ENCODE measurements at regions not wholly inside any gene's neighbourhood (a gene's known extent, or its start where the extent isn't known, plus 50 kb on each side); places are given as distances from the start of the nearest gene placed in this dataset.

- Histone ChIP-seq H3K27ac (ENCODE audit: low read depth, low read length, poor library complexity, severe bottlenecking) (no peak overlapping the region), H2AFZ (ENCODE audit: low read length) (no peak overlapping the region), H3K9me3 (ENCODE audit: low read length) (no peaks in the 10 kb centered on the region), H3K27me3 (ENCODE audit: insufficient read depth, low read length) (no peaks in the 10 kb centered on the region), H4K20me1 (ENCODE audit: insufficient read depth, low read length) (no peaks in the 10 kb centered on the region), H3K9me2 (ENCODE audit: low read depth, low read length) (no peaks in the 10 kb centered on the region), H3K4me1 (ENCODE audit: insufficient read depth, low read length, severe bottlenecking) (no peaks in the 10 kb centered on the region), H3K4me3 (ENCODE audit: low read depth, low read length, poor library complexity, severe bottlenecking) (no peak overlapping the region), H3K79me2 (ENCODE audit: insufficient read depth, low read length) (no peaks in the 10 kb centered on the region), H3K4me2 (ENCODE audit: low read length) (no peak overlapping the region), H3K9ac (ENCODE audit: low read length) (no peak overlapping the region), H3K36me3 (ENCODE audit: insufficient read depth, low read length) (no peaks in the 10 kb centered on the region), H3F3A (ENCODE audit: insufficient read depth, low read length) (no peaks in the 10 kb centered on the region)
- no peak for TF ChIP-seq CTCF (IDR thresholded peaks at IDR 0.05; ENCODE audit: low read length)
These were observed 717.3 kb downstream of the XPNPEP1 start for GRCh38 chr10:109205929-109206585.

GRCh38 chr10:109203646-109204353, 719.5 kb downstream of the XPNPEP1 start:
- H3K4me2 ChIP-seq (ENCODE audit: low read length), result no peak overlapping the region
- H3K9ac ChIP-seq (ENCODE audit: low read length), result no peak overlapping the region
- TF ChIP-seq EZH2 (IDR thresholded peaks at IDR 0.05; ENCODE audit: borderline replicate concordance, low read length) (no peak), CTCF (IDR thresholded peaks at IDR 0.05; ENCODE audit: low read length) (no peak)
- H4K20me1 ChIP-seq (ENCODE audit: insufficient read depth, low read length), result no peaks in the 10 kb centered on the region
- no peaks in the 10 kb centered on the region for H3K27me3 ChIP-seq (ENCODE audit: insufficient read depth, low read length)
- H3K9me2 ChIP-seq (ENCODE audit: low read depth, low read length), result no peaks in the 10 kb centered on the region
- no peaks in the 10 kb centered on the region for H3F3A ChIP-seq (ENCODE audit: insufficient read depth, low read length)
- H3K9me3 ChIP-seq (ENCODE audit: low read length), result no peaks in the 10 kb centered on the region
- no peaks in the 10 kb centered on the region for H3K4me1 ChIP-seq (ENCODE audit: insufficient read depth, low read length, severe bottlenecking)
- no peaks in the 10 kb centered on the region for H3K79me2 ChIP-seq (ENCODE audit: insufficient read depth, low read length)
- H3K27ac ChIP-seq (ENCODE audit: low read depth, low read length, poor library complexity, severe bottlenecking), result no peak overlapping the region
- H3K4me3 ChIP-seq (ENCODE audit: low read depth, low read length, poor library complexity, severe bottlenecking), result no peak overlapping the region
- H2AFZ ChIP-seq (ENCODE audit: low read length), result no peak overlapping the region
- H3K36me3 ChIP-seq (ENCODE audit: insufficient read depth, low read length), result no peaks in the 10 kb centered on the region

GRCh38 chr10:109202111-109202510, 721.2 kb downstream of the XPNPEP1 start:
- Histone ChIP-seq H3K9me3 (ENCODE audit: low read length) (no peaks in the 10 kb centered on the region), H4K20me1 (ENCODE audit: insufficient read depth, low read length) (no peaks in the 10 kb centered on the region), H3K79me2 (ENCODE audit: insufficient read depth, low read length) (no peaks in the 10 kb centered on the region), H3K9me2 (ENCODE audit: low read depth, low read length) (no peaks in the 10 kb centered on the region), H3K36me3 (ENCODE audit: insufficient read depth, low read length) (no peaks in the 10 kb centered on the region), H3K4me1 (ENCODE audit: insufficient read depth, low read length, severe bottlenecking) (no peaks in the 10 kb centered on the region), H2AFZ (ENCODE audit: low read length) (no peak overlapping the region), H3K4me3 (ENCODE audit: low read depth, low read length, poor library complexity, severe bottlenecking) (no peak overlapping the region), H3F3A (ENCODE audit: insufficient read depth, low read length) (no peaks in the 10 kb centered on the region), H3K4me2 (ENCODE audit: low read length) (no peak overlapping the region), H3K9ac (ENCODE audit: low read length) (no peak overlapping the region), H3K27ac (ENCODE audit: low read depth, low read length, poor library complexity, severe bottlenecking) (no peak overlapping the region), H3K27me3 (ENCODE audit: insufficient read depth, low read length) (no peaks in the 10 kb centered on the region)
- TF ChIP-seq CTCF (IDR thresholded peaks at IDR 0.05; ENCODE audit: low read length), result no peak
- TF ChIP-seq EZH2 (IDR thresholded peaks at IDR 0.05; ENCODE audit: borderline replicate concordance, low read length), result no peak

Measured in OCI-LY1 (cell line).